ENCODE measurements at regions not wholly inside any gene's neighbourhood (a gene's known extent, or its start where the extent isn't known, plus 50 kb on each side); places are given as distances from the start of the nearest gene placed in this dataset.

- POLR2A ChIA-PET: no interaction called here
These were observed 496.2 kb downstream of the TNS3 start for GRCh38 chr7:47085491-47086275.

GRCh38 chr7:47083476-47084250 is 498.2 kb downstream of the TNS3 start:
- no TSS peak for BruUV-seq (replicated peaks)
- Mint-ChIP-seq H3K27ac (ENCODE audit: low read depth, unreplicated experiment) (no peak overlapping the region), H3K4me1 (ENCODE audit: insufficient read depth, unreplicated experiment) (peaks cover 11% of the 10 kb centered on the region), H3K4me3 (ENCODE audit: unreplicated experiment) (no peak overlapping the region), H3K27me3 (ENCODE audit: insufficient read depth, unreplicated experiment) (no peaks in the 10 kb centered on the region), H3K9me3 (ENCODE audit: unreplicated experiment) (no peaks in the 10 kb centered on the region), H3K36me3 (ENCODE audit: insufficient read depth, unreplicated experiment) (no peaks in the 10 kb centered on the region)
- no peak for DNase-seq (ENCODE audit: unreplicated experiment)
- POLR2A ChIA-PET: no interaction called here
- TF ChIP-seq CTCF (IDR thresholded peaks at IDR 0.05; ENCODE audit: unreplicated experiment): no peak
- intact Hi-C loops (cut with micrococcal nuclease): no loop called here
- CTCF ChIA-PET: interaction anchor here (0.6 to 1.1 kb wide), 3 partner anchors 9 to 564 kb away, joined by 3 to 4 read pairs (median 3); no protein-coding TSS in a partner anchor

More at GRCh38 chr7:47085491-47086275, 496.2 kb downstream of the TNS3 start:
- TF ChIP-seq CTCF (IDR thresholded peaks at IDR 0.05; ENCODE audit: unreplicated experiment): no peak
- Mint-ChIP-seq H3K36me3 (ENCODE audit: insufficient read depth, unreplicated experiment) (no peaks in the 10 kb centered on the region), H3K4me1 (ENCODE audit: insufficient read depth, unreplicated experiment) (peaks cover 13% of the 10 kb centered on the region), H3K4me3 (ENCODE audit: unreplicated experiment) (no peak overlapping the region), H3K27ac (ENCODE audit: low read depth, unreplicated experiment) (no peak overlapping the region), H3K27me3 (ENCODE audit: insufficient read depth, unreplicated experiment) (no peaks in the 10 kb centered on the region), H3K9me3 (ENCODE audit: unreplicated experiment) (no peaks in the 10 kb centered on the region)
- DNase-seq (ENCODE audit: unreplicated experiment): no peak
- no TSS peak for BruUV-seq (replicated peaks)
- CTCF ChIA-PET: interaction anchor here (0.6 to 2.5 kb wide), 4 partner anchors 15 to 1167 kb away, joined by 4 to 9 read pairs (median 7); no protein-coding TSS in a partner anchor
- intact Hi-C loops (cut with micrococcal nuclease): loop anchor here (5.0 kb wide), 1 partner anchor 333 kb away; no protein-coding TSS in a partner anchor

- intact Hi-C loops (cut with micrococcal nuclease): no loop called here
- no peak overlapping the region for H3K27ac Mint-ChIP-seq (ENCODE audit: low read depth, unreplicated experiment)
- DNase-seq (ENCODE audit: unreplicated experiment): no peak
- no peak for TF ChIP-seq CTCF (IDR thresholded peaks at IDR 0.05; ENCODE audit: unreplicated experiment)
- no peaks in the 10 kb centered on the region for H3K9me3 Mint-ChIP-seq (ENCODE audit: unreplicated experiment)
- no peaks in the 10 kb centered on the region for H3K36me3 Mint-ChIP-seq (ENCODE audit: insufficient read depth, unreplicated experiment)
- CTCF ChIA-PET: interaction anchor here (1.0 kb wide), 2 partner anchors 17 to 728 kb away, joined by 3 read pairs; no protein-coding TSS in a partner anchor
- no peaks in the 10 kb centered on the region for H3K27me3 Mint-ChIP-seq (ENCODE audit: insufficient read depth, unreplicated experiment)
- H3K4me3 Mint-ChIP-seq (ENCODE audit: unreplicated experiment): no peak overlapping the region
- POLR2A ChIA-PET: no interaction called here
- no peaks in the 10 kb centered on the region for H3K4me1 Mint-ChIP-seq (ENCODE audit: insufficient read depth, unreplicated experiment)
- no TSS peak for BruUV-seq (replicated peaks)
These were observed 501.1 kb downstream of the TNS3 start for GRCh38 chr7:47080816-47081215.

- CTCF ChIA-PET: interaction anchor here (2.5 kb wide), 1 partner anchor 10 kb away, joined by 15 read pairs; no protein-coding TSS in a partner anchor
These were observed 503.7 kb downstream of the TNS3 start for GRCh38 chr7:47078241-47078640.

More at GRCh38 chr7:47078241-47078640, 503.7 kb downstream of the TNS3 start:
- POLR2A ChIA-PET: interaction anchor here (0.7 kb wide), 1 partner anchor 373 kb away, joined by 3 read pairs; no protein-coding TSS in a partner anchor
- BruUV-seq (replicated peaks): no TSS peak
- Mint-ChIP-seq H3K4me1 (ENCODE audit: insufficient read depth, unreplicated experiment) (no peaks in the 10 kb centered on the region), H3K4me3 (ENCODE audit: unreplicated experiment) (no peak overlapping the region), H3K27me3 (ENCODE audit: insufficient read depth, unreplicated experiment) (no peaks in the 10 kb centered on the region), H3K9me3 (ENCODE audit: unreplicated experiment) (no peaks in the 10 kb centered on the region), H3K27ac (ENCODE audit: low read depth, unreplicated experiment) (no peak overlapping the region), H3K36me3 (ENCODE audit: insufficient read depth, unreplicated experiment) (no peaks in the 10 kb centered on the region)
- DNase-seq (ENCODE audit: unreplicated experiment): no peak
- TF ChIP-seq CTCF (IDR thresholded peaks at IDR 0.05; ENCODE audit: unreplicated experiment): no peak
- intact Hi-C loops (cut with micrococcal nuclease): no loop called here
